Endothelial cell of umbilical vein (primary cell): ENCODE measurements at regions not wholly inside any gene's neighbourhood (a gene's known extent, or its start where the extent isn't known, plus 50 kb on each side); places are given as distances from the start of the nearest gene placed in this dataset.

ENCODE experiments used
- BruUV-seq: library from RNA; stranded (reverse); fragments of 400-500 nt; replicated peaks from 2 replicates; lab custom pipeline; 2021; lab: Mats Ljungman, UMichigan
- CTCF ChIA-PET: fragments of 300-600, 350-600 bp; sonication (Branson Sonifier 250); formaldehyde crosslinking; loops from one replicate; lab custom pipeline; 2021; ENCODE audit warnings: antibody characterized with exemption, inconsistent platforms; lab: Charles Lee
- POLR2A ChIA-PET: fragments of 300-600, 350-600 bp; sonication (Branson Sonifier 250); formaldehyde crosslinking; loops from one replicate; lab custom pipeline; 2021; ENCODE audit warnings: antibody characterized with exemption, inconsistent platforms; lab: Charles Lee
- DNase-seq: peaks from one replicate; pipeline ENCODE4 v3.0.0-alpha.2; 2011; ENCODE audit warnings: low read depth, low spot score
- FAIRE-seq: peaks from 2 replicates; lab custom pipeline; 2011; peaks lifted over from hg19 to GRCh38; lab: Jason Lieb, UNC
- H2AFZ ChIP-seq: 2 replicates; pipeline ENCODE4 v1.6.0; 2012; ENCODE audit warnings: low read depth, low read length, control low read depth, inconsistent platforms
- H3K27ac ChIP-seq: 2 replicates; pipeline ENCODE4 v1.5.1; 2011; ENCODE audit warnings: low read depth, mild to moderate bottlenecking, control low read depth, low read length, moderate library complexity; ENCODE audit not compliant: insufficient read depth
- H3K27me3 ChIP-seq, 2 experiments: 2 replicates each; pipeline versions ENCODE4 v1.6.0 to v1.6.1; 2011; ENCODE audit warnings: low read length in 2 of 2, mixed read lengths in 1 of 2; ENCODE audit not compliant: control insufficient read depth in 2 of 2, insufficient read depth in 2 of 2
- H3K36me3 ChIP-seq, 2 experiments: 2 replicates in 1 of 2; 3 replicates in 1 of 2; pipeline ENCODE4 v1.5.1; 2011; ENCODE audit warnings: low read length in 2 of 2, mild to moderate bottlenecking in 1 of 2, moderate library complexity in 1 of 2; ENCODE audit not compliant: control insufficient read depth in 2 of 2, insufficient read depth in 2 of 2; ENCODE audit errors: extremely low read depth in 1 of 2
- H3K4me1 ChIP-seq: 3 replicates; pipeline ENCODE4 v1.5.1; 2011; ENCODE audit warnings: mild to moderate bottlenecking, low read length; ENCODE audit not compliant: control insufficient read depth, insufficient read depth; ENCODE audit errors: extremely low read depth
- H3K4me2 ChIP-seq: 2 replicates; pipeline ENCODE4 v1.6.1; 2011; ENCODE audit warnings: low read length, control low read depth, mixed read lengths; ENCODE audit not compliant: insufficient read depth
- H3K4me3 ChIP-seq, 3 experiments: fragments of 200-600 bp in 1 of 3; sonication (generic), shearing (Covaris generic) in 1 of 3; replicated peaks in 1 of 3; 2 replicates each; pipeline ENCODE4 v1.5.1; 2011 to 2016; ENCODE audit warnings: control low read depth in 3 of 3, low read length in 3 of 3, mild to moderate bottlenecking in 2 of 3, inconsistent platforms in 1 of 3, low read depth in 1 of 3, moderate library complexity in 1 of 3; ENCODE audit not compliant: insufficient read depth in 1 of 3
- H3K79me2 ChIP-seq: 2 replicates; pipeline ENCODE4 v1.6.0; 2012; ENCODE audit warnings: low read length, inconsistent platforms; ENCODE audit not compliant: control insufficient read depth, insufficient read depth
- H3K9ac ChIP-seq: replicated peaks from 2 replicates; pipeline ENCODE3; 2011; ENCODE audit warnings: low read length, control low read depth; ENCODE audit not compliant: insufficient read depth; ENCODE audit errors: extremely low read depth
- H3K9me1 ChIP-seq: replicated peaks from 3 replicates; pipeline ENCODE4 v1.6.0; 2011; ENCODE audit warnings: mild to moderate bottlenecking, low read length; ENCODE audit not compliant: control insufficient read depth, insufficient read depth; ENCODE audit errors: extremely low read depth
- H3K9me3 ChIP-seq: replicated peaks from 2 replicates; pipeline ENCODE4 v1.5.1; 2012; ENCODE audit warnings: low read length, inconsistent platforms; ENCODE audit not compliant: control insufficient read depth, insufficient read depth
- H4K20me1 ChIP-seq: replicated peaks from 2 replicates; pipeline ENCODE3; 2011; ENCODE audit warnings: mild to moderate bottlenecking, low read length; ENCODE audit not compliant: control insufficient read depth, insufficient read depth; ENCODE audit errors: extremely low read depth
- CTCF ChIP-seq, 2 donors: IDR thresholded peaks; 1 replicate in 1 of 2; 2 replicates in 1 of 2; pipeline ENCODE4 v1.5.1; 2011; ENCODE audit warnings: low read length in 2 of 2, mild to moderate bottlenecking in 2 of 2, moderate library complexity in 2 of 2, control low read depth in 1 of 2, inconsistent platforms in 1 of 2, low read depth in 1 of 2; ENCODE audit not compliant: insufficient read depth in 1 of 2; ENCODE audit errors: extremely low read depth in 1 of 2
- EZH2 ChIP-seq: IDR thresholded peaks from 2 replicates; pipeline ENCODE4 v1.6.1; 2012; ENCODE audit warnings: borderline replicate concordance, low read depth, mild to moderate bottlenecking, moderate library complexity, low read length, inconsistent platforms; ENCODE audit not compliant: severe bottlenecking
- FOS ChIP-seq: IDR thresholded peaks from 2 replicates; pipeline ENCODE4 v1.6.1; 2011; ENCODE audit warnings: mild to moderate bottlenecking, low read length, moderate library complexity, borderline replicate concordance; ENCODE audit not compliant: insufficient read depth
- GATA2 ChIP-seq: IDR thresholded peaks from 2 replicates; pipeline ENCODE4 v1.7.0; 2011; ENCODE audit warnings: low read depth, mild to moderate bottlenecking, moderate library complexity, mixed read lengths, low read length; ENCODE audit not compliant: insufficient read length, insufficient read depth
- JUN ChIP-seq: IDR thresholded peaks from 2 replicates; pipeline ENCODE4 v1.6.1; 2011; ENCODE audit warnings: borderline replicate concordance, low read depth; ENCODE audit not compliant: insufficient read length, insufficient read depth
- MYC ChIP-seq: IDR thresholded peaks from one replicate; pipeline ENCODE4 v1.6.1; 2011; ENCODE audit warnings: mild to moderate bottlenecking, low read depth, low read length
- POLR2A ChIP-seq: IDR thresholded peaks from 2 replicates; pipeline ENCODE4 v1.6.1; 2012; ENCODE audit warnings: low read depth, mild to moderate bottlenecking, control low read depth, low read length
- POLR2AphosphoS5 ChIP-seq: IDR thresholded peaks from 2 replicates; pipeline ENCODE4 v1.6.1; 2012; ENCODE audit warnings: low read depth, mild to moderate bottlenecking, control low read depth, low read length, moderate library complexity; ENCODE audit not compliant: insufficient read depth
- dilution Hi-C: fragments of 300-500 bp; cut with MboI; formaldehyde crosslinking; loops from one replicate; pipeline ENCODE4 v1.15.0; 2019; ENCODE audit warnings: low sequenced_read_pairs; ENCODE audit not compliant: extremely low pct_ligation_motif_present
- intact Hi-C: fragments of 100-400 bp; cut with micrococcal nuclease; formaldehyde crosslinking; loops from one replicate; pipeline ENCODE4 v1.10.0; 2022
- TF ChIP-seq, protein P1 (sequence below): IDR thresholded peaks from 2 replicates; pipeline ENCODE4 v1.6.1; 2011; ENCODE audit not compliant: insufficient read depth, insufficient read length

DNA sequence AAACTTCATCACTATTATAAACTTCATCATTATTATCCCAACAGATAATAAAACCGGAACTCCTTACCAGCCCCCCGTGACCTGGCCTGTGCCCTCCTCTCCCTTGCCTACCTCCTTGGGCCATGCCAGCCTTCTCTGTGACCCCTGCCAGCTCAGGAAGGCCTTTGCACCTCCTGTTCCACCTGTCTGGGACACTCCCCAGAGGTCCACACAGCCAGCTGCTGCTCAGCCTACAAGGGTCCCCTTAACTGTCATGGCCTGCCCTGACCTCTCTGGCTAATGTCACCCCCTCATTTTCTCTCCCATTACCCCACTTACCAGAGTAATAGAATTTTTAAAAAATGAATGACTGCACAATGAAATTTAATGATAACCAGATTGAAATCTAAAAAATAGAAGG lies 121.0 kb downstream of the NCOR2 start:
- no peaks in the 10 kb centered on the region for H3K9me1 ChIP-seq
- no peak overlapping the region for H3K4me2 ChIP-seq
- H3K9ac ChIP-seq = no peak overlapping the region
- no TSS peak for BruUV-seq
- peaks cover 9% of the 10 kb centered on the region for H3K4me1 ChIP-seq
- no peaks in the 10 kb centered on the region for H4K20me1 ChIP-seq
- H3K79me2 ChIP-seq = no peaks in the 10 kb centered on the region
- peaks cover 0 to 6% of the 10 kb centered on the region in 2 experiments for H3K36me3 ChIP-seq
- CTCF ChIA-PET = no interaction called here
- TF ChIP-seq JUN (no peak), CTCF (IDR thresholded peaks at IDR 0.05; ENCODE audit: extremely low read depth in 1 of 2, insufficient read depth in 1 of 2, low read depth in 1 of 2, low read length in 2 of 2) (no peak), EZH2 (no peak), POLR2AphosphoS5 (no peak), POLR2A (no peak), GATA2 (no peak), FOS (no peak)
- no peaks in the 10 kb centered on the region for H3K27me3 ChIP-seq
- FAIRE-seq = no peak
- no peak for DNase-seq
- dilution Hi-C loops (no loop called here), intact Hi-C loops (no loop called here)
- POLR2A ChIA-PET = no interaction called here
- H3K4me3 ChIP-seq = no peak overlapping the region
- H2AFZ ChIP-seq = no peak overlapping the region
- no peaks in the 10 kb centered on the region for H3K9me3 ChIP-seq
- no peak overlapping the region for H3K27ac ChIP-seq

GRCh38 chr12:124445826-124446225 lies 121.6 kb downstream of the NCOR2 start:
- no peaks in the 10 kb centered on the region for H3K9me1 ChIP-seq
- intact Hi-C loops (no loop called here), dilution Hi-C loops (no loop called here)
- no peaks in the 10 kb centered on the region for H3K27me3 ChIP-seq
- H3K9ac ChIP-seq = no peak overlapping the region
- POLR2A ChIA-PET = no interaction called here
- no peaks in the 10 kb centered on the region for H4K20me1 ChIP-seq
- peaks cover 15% of the 10 kb centered on the region for H3K4me1 ChIP-seq
- TF ChIP-seq JUN (no peak), CTCF (IDR thresholded peaks at IDR 0.05; ENCODE audit: extremely low read depth in 1 of 2, insufficient read depth in 1 of 2, low read depth in 1 of 2, low read length in 2 of 2) (no peak), POLR2A (no peak), MYC (no peak), FOS (no peak), EZH2 (no peak), GATA2 (no peak), POLR2AphosphoS5 (no peak)
- TF ChIP-seq, protein P1, sequence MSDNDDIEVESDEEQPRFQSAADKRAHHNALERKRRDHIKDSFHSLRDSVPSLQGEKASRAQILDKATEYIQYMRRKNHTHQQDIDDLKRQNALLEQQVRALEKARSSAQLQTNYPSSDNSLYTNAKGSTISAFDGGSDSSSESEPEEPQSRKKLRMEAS = no peak
- H2AFZ ChIP-seq = no peak overlapping the region
- H3K79me2 ChIP-seq = no peaks in the 10 kb centered on the region
- FAIRE-seq = no peak
- H3K4me2 ChIP-seq = no peak overlapping the region
- no peak overlapping the region for H3K27ac ChIP-seq
- DNase-seq = no peak
- H3K9me3 ChIP-seq = no peaks in the 10 kb centered on the region
- no peak overlapping the region for H3K4me3 ChIP-seq
- peaks cover 0 to 6% of the 10 kb centered on the region in 2 experiments for H3K36me3 ChIP-seq
- BruUV-seq = no TSS peak
- CTCF ChIA-PET = no interaction called here
